GM23338 (cell line): ENCODE measurements at regions not wholly inside any gene's neighbourhood (a gene's known extent, or its start where the extent isn't known, plus 50 kb on each side); places are given as distances from the start of the nearest gene placed in this dataset.
A peak's percentile ranks its signal among the peaks of the same experiment; 100 is the strongest.

Source experiments
- ATAC-seq: fragments of 200-7000 bp; cut with Tn5 transposase; 3 replicates; pipeline ENCODE4 v1.9.1; 2020
- DNase-seq: peaks from one replicate; pipeline ENCODE4 v3.0.0-alpha.2; 2015; ENCODE audit warnings: low spot score
- H2AFZ ChIP-seq: fragments of 200-600 bp; sonication (generic); 2 replicates; pipeline ENCODE4 v1.8.0; 2016; ENCODE audit warnings: antibody characterized with exemption, mild to moderate bottlenecking, moderate library complexity
- H3F3A ChIP-seq: fragments of 200-600 bp; sonication (generic); replicated peaks from 2 replicates; pipeline ENCODE4 v1.8.0; 2017; ENCODE audit warnings: antibody characterized with exemption, mixed run types, low read depth
- H3K27ac ChIP-seq: fragments of 200-600 bp; sonication (generic); 2 replicates; pipeline ENCODE4 v1.6.1; 2016; ENCODE audit warnings: low read depth
- H3K27me3 ChIP-seq: fragments of 200-600 bp; sonication (generic); 2 replicates; pipeline ENCODE4 v1.8.0; 2016; ENCODE audit warnings: mild to moderate bottlenecking, mixed run types, moderate library complexity; ENCODE audit not compliant: insufficient read depth
- H3K36me3 ChIP-seq: fragments of 200-600 bp; sonication (generic); 2 replicates; pipeline ENCODE4 v1.8.0; 2016; ENCODE audit warnings: mild to moderate bottlenecking; ENCODE audit not compliant: insufficient read depth
- H3K4me1 ChIP-seq: fragments of 200-600 bp; sonication (generic); 2 replicates; pipeline ENCODE4 v1.8.0; 2016; ENCODE audit warnings: mild to moderate bottlenecking, moderate library complexity; ENCODE audit not compliant: insufficient read depth
- H3K4me2 ChIP-seq: fragments of 200-600 bp; sonication (generic); 2 replicates; pipeline ENCODE4 v1.7.1; 2017; ENCODE audit warnings: mixed run types
- H3K4me3 ChIP-seq: fragments of 200-600 bp; sonication (generic); 2 replicates; pipeline ENCODE4 v1.6.1; 2016; ENCODE audit warnings: mixed run types
- H3K79me2 ChIP-seq: fragments of 200-600 bp; sonication (generic); replicated peaks from 2 replicates; pipeline ENCODE4 v1.8.0; 2017; ENCODE audit warnings: mild to moderate bottlenecking; ENCODE audit not compliant: insufficient read depth
- H3K9me2 ChIP-seq: fragments of 200-600 bp; sonication (generic); 2 replicates; pipeline ENCODE4 v1.8.0; 2017; ENCODE audit not compliant: insufficient read depth
- H4K20me1 ChIP-seq: fragments of 200-600 bp; sonication (generic); replicated peaks from 2 replicates; pipeline ENCODE4 v1.8.0; 2017; ENCODE audit warnings: mild to moderate bottlenecking; ENCODE audit not compliant: insufficient read depth
- H3K27ac Mint-ChIP-seq: 2 replicates; pipeline ENCODE4 v1.8.0; 2020; ENCODE audit warnings: inconsistent platforms, mild to moderate bottlenecking, moderate library complexity, mixed read lengths
- H3K27me3 Mint-ChIP-seq: 3 replicates; pipeline ENCODE4 v1.8.0; 2022; ENCODE audit warnings: low read depth, mild to moderate bottlenecking, moderate library complexity, mixed read lengths, inconsistent platforms; ENCODE audit not compliant: insufficient read depth, poor library complexity
- H3K36me3 Mint-ChIP-seq: 3 replicates; pipeline ENCODE4 v1.8.0; 2021; ENCODE audit warnings: low read depth, mild to moderate bottlenecking, inconsistent platforms, moderate library complexity, mixed read lengths
- H3K4me1 Mint-ChIP-seq: 3 replicates; pipeline ENCODE4 v1.8.0; 2020; ENCODE audit warnings: mild to moderate bottlenecking, inconsistent platforms, mixed read lengths
- H3K4me3 Mint-ChIP-seq: 3 replicates; pipeline ENCODE4 v1.8.0; 2021; ENCODE audit warnings: moderate library complexity, mild to moderate bottlenecking, inconsistent platforms, mixed read lengths
- H3K9me3 Mint-ChIP-seq: 3 replicates; pipeline ENCODE4 v1.8.0; 2020; ENCODE audit warnings: moderate library complexity, mild to moderate bottlenecking, inconsistent platforms, mixed read lengths
- CREB1 ChIP-seq: fragments of 250-450 bp; sonication (Bioruptor Pico); IDR thresholded peaks from 2 replicates; pipeline ENCODE4 v1.5.0; 2020; ENCODE audit warnings: low read depth, mild to moderate bottlenecking, moderate library complexity
- CTCF ChIP-seq, 2 experiments: fragments of 200-600 bp in 1 of 2; sonication (generic) in 1 of 2; conservative IDR thresholded peaks; 2 replicates each; pipeline versions ENCODE4 v1.5.1 to v1.6.1; 2016 to 2017; ENCODE audit warnings: antibody characterized with exemption in 2 of 2, low read depth in 2 of 2, mild to moderate bottlenecking in 2 of 2, moderate library complexity in 1 of 2
- EZH2 ChIP-seq: fragments of 200-600 bp; sonication (generic); IDR thresholded peaks from one replicate; pipeline ENCODE4 v1.8.0; 2017; ENCODE audit warnings: antibody characterized with exemption, mild to moderate bottlenecking, low read depth; ENCODE audit not compliant: unreplicated experiment
- EZH2phosphoT487 ChIP-seq: fragments of 200-600 bp; sonication (generic); IDR thresholded peaks from one replicate; pipeline ENCODE4 v1.8.1; 2018; ENCODE audit warnings: antibody characterized with exemption; ENCODE audit not compliant: unreplicated experiment
- JUNB ChIP-seq: IDR thresholded peaks from one replicate; pipeline ENCODE4 v1.6.1; 2016; ENCODE audit warnings: antibody characterized with exemption; ENCODE audit not compliant: unreplicated experiment
- NANOG ChIP-seq: IDR thresholded peaks from 2 replicates; pipeline ENCODE4 v1.6.1; 2016; ENCODE audit warnings: antibody characterized with exemption, borderline replicate concordance
- POLR2AphosphoS5 ChIP-seq: IDR thresholded peaks from 2 replicates; pipeline ENCODE4 v1.6.1; 2016; ENCODE audit warnings: antibody characterized with exemption, low read depth
- REST ChIP-seq: IDR thresholded peaks from one replicate; pipeline ENCODE4 v1.6.1; 2018; ENCODE audit warnings: antibody characterized with exemption; ENCODE audit not compliant: unreplicated experiment
- STAT1 ChIP-seq: IDR thresholded peaks from one replicate; pipeline ENCODE4 v1.6.1; 2016; ENCODE audit warnings: antibody characterized with exemption; ENCODE audit not compliant: unreplicated experiment
- ZNF114 ChIP-seq: fragments of 250-450 bp; sonication (Bioruptor Pico); IDR thresholded peaks from 2 replicates; pipeline ENCODE4 v1.5.0; 2020; ENCODE audit warnings: mild to moderate bottlenecking, moderate library complexity
- ZNF331 ChIP-seq: fragments of 250-450 bp; sonication (Bioruptor Pico); IDR thresholded peaks from 2 replicates; pipeline ENCODE4 v1.5.0; 2020; ENCODE audit warnings: low read depth, mild to moderate bottlenecking, moderate library complexity

GRCh38 chr7:25780904-25781303, 371.1 kb upstream of the NFE2L3 start:
- H2AFZ ChIP-seq, result no peak overlapping the region
- H3K27me3 ChIP-seq, result no peaks in the 10 kb centered on the region
- Mint-ChIP-seq H3K36me3 (no peaks in the 10 kb centered on the region), H3K4me3 (no peak overlapping the region), H3K9me3 (no peaks in the 10 kb centered on the region), H3K27ac (no peak overlapping the region), H3K4me1 (peaks cover 11% of the 10 kb centered on the region; the same call in 2 of the 3 replicates), H3K27me3 (no peaks in the 10 kb centered on the region)
- no peaks in the 10 kb centered on the region for H3K36me3 ChIP-seq
- no peaks in the 10 kb centered on the region for H4K20me1 ChIP-seq
- no peaks in the 10 kb centered on the region for H3K79me2 ChIP-seq
- ATAC-seq (no peak), DNase-seq (no peak)
- H3K27ac ChIP-seq, result no peak overlapping the region
- no peak overlapping the region for H3K4me2 ChIP-seq
- H3K4me1 ChIP-seq, result no peaks in the 10 kb centered on the region; the same call in 1 of the 2 replicates
- TF ChIP-seq JUNB (no peak), CTCF (conservative IDR thresholded peaks at IDR 0.05; ENCODE audit: low read depth in 2 of 2) (peak in 1 of 2 experiments; percentile 16; a peak in 1 of 4 replicates)
- peaks cover 21% of the 10 kb centered on the region for H3K9me2 ChIP-seq
- H3K4me3 ChIP-seq, result no peak overlapping the region
- H3F3A ChIP-seq, result no peaks in the 10 kb centered on the region

- Histone ChIP-seq H3K4me2 (no peak overlapping the region), H3K27me3 (no peaks in the 10 kb centered on the region), H2AFZ (no peak overlapping the region), H3K4me3 (no peak overlapping the region), H3K27ac (no peak overlapping the region), H3K79me2 (no peaks in the 10 kb centered on the region), H3K4me1 (no peaks in the 10 kb centered on the region), H4K20me1 (no peaks in the 10 kb centered on the region), H3K36me3 (no peaks in the 10 kb centered on the region), H3F3A (no peaks in the 10 kb centered on the region), H3K9me2 (peaks cover 21% of the 10 kb centered on the region)
- no peaks in the 10 kb centered on the region for H3K27me3 Mint-ChIP-seq
- no peaks in the 10 kb centered on the region for H3K9me3 Mint-ChIP-seq
- no peak overlapping the region for H3K4me3 Mint-ChIP-seq
- H3K27ac Mint-ChIP-seq, result no peak overlapping the region
- DNase-seq, result no peak
- no peaks in the 10 kb centered on the region for H3K36me3 Mint-ChIP-seq
- TF ChIP-seq EZH2phosphoT487, result no peak
- TF ChIP-seq CREB1 (CRISPR knock-in tag), result no peak
- no peak for TF ChIP-seq STAT1
- no peak for TF ChIP-seq CTCF (conservative IDR thresholded peaks at IDR 0.05; ENCODE audit: low read depth in 2 of 2)
- TF ChIP-seq REST, result no peak
- TF ChIP-seq NANOG, result no peak
- TF ChIP-seq JUNB, result no peak
- TF ChIP-seq POLR2AphosphoS5, result no peak
- TF ChIP-seq ZNF114 (CRISPR knock-in tag), result no peak
- no peak for TF ChIP-seq ZNF331 (CRISPR knock-in tag)
- no peak for TF ChIP-seq EZH2
- H3K4me1 Mint-ChIP-seq, result peaks cover 8% of the 10 kb centered on the region; the same call in 2 of the 3 replicates
- no peak for ATAC-seq
Observed at GRCh38 chr7:25781704-25782103, 370.3 kb upstream of the NFE2L3 start.
